ENCODE measurements at regions not wholly inside any gene's neighbourhood (a gene's known extent, or its start where the extent isn't known, plus 50 kb on each side); places are given as distances from the start of the nearest gene placed in this dataset.

DNA sequence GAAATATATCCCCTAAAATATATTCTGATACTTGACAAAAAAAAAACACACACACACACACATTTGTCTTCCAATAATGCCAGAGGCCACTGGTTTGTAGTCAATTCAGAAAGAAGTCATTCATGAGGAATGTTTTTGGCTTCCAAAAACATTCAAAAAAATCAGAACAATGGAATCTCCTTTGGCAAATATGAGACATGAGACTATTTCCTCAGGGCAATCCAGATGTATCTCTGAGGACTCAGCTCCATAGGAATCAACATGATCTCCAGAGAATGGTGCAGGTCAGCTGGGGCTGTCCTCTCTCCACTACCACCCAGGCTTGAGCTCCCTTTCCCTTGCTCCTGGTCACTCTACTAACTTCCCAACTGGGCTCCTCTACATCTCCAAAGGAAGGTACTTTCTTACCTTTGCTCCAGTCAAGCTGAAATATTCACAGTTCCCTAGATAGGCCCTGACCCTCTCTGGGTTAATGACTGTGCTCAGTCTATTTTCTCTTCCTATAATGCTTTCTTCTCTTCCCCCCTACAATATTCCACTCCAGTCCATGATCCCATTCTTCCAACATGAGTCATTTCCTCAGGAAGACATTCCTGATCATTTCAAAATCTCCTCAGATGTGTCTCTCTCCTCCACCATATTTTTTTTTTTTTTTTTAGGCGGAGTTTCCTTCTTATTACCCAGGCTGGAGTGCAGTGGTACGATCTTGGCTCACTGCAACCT lies 145.3 kb downstream of the C1D start:
- H3K4me3 ChIP-seq (replicated peaks in 1 of 3) = no peak overlapping the region
- no peaks in the 10 kb centered on the region for H3K36me3 ChIP-seq
- peaks cover 4 to 9% of the 10 kb centered on the region in 2 donors for H3K4me1 ChIP-seq
- no peak for DNase-seq
- TF ChIP-seq POLR2A (IDR thresholded peaks at IDR 0.05) = no peak
- TF ChIP-seq, protein P1, sequence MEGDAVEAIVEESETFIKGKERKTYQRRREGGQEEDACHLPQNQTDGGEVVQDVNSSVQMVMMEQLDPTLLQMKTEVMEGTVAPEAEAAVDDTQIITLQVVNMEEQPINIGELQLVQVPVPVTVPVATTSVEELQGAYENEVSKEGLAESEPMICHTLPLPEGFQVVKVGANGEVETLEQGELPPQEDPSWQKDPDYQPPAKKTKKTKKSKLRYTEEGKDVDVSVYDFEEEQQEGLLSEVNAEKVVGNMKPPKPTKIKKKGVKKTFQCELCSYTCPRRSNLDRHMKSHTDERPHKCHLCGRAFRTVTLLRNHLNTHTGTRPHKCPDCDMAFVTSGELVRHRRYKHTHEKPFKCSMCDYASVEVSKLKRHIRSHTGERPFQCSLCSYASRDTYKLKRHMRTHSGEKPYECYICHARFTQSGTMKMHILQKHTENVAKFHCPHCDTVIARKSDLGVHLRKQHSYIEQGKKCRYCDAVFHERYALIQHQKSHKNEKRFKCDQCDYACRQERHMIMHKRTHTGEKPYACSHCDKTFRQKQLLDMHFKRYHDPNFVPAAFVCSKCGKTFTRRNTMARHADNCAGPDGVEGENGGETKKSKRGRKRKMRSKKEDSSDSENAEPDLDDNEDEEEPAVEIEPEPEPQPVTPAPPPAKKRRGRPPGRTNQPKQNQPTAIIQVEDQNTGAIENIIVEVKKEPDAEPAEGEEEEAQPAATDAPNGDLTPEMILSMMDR (IDR thresholded peaks at IDR 0.05) = no peak
- intact Hi-C loops (cut with DNase I) = no loop called here
- H3K9me3 ChIP-seq = no peaks in the 10 kb centered on the region
- no peaks in the 10 kb centered on the region for H3K27me3 ChIP-seq
- no peak overlapping the region for H3K27ac ChIP-seq
- 70 to 84% methylated on average over 2 of the region's 2 CpGs for WGBS, 2 donors

DNA sequence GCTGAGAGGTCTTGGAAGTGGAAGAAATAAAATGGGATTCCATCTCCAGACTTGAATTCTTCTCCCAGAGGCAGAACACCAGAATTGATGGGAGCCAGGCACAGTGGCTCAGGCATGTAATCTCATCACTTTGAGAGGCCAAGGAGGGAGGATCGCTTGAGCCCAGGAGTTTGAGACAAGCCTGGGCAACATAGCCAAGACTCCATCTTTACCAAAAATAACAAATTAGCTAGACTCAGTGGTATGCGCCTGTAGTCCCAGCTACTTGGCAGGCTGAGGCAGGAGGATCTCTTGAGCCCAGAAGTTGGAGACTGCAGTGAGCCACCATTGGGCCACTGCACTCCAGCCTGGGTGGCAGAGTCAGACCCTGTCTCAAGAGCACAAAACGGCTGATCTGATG lies 144.3 kb downstream of the C1D start:
- H3K36me3 ChIP-seq = no peaks in the 10 kb centered on the region
- H3K4me1 ChIP-seq = peaks cover 5 to 9% of the 10 kb centered on the region in 2 donors
- H3K27ac ChIP-seq = no peak overlapping the region
- no peak for DNase-seq
- no peak overlapping the region for H3K4me3 ChIP-seq (replicated peaks in 1 of 3)
- TF ChIP-seq, protein P1 (IDR thresholded peaks at IDR 0.05) = no peak
- TF ChIP-seq POLR2A (IDR thresholded peaks at IDR 0.05) = no peak
- whole genome bisulfite sequencing, 2 donors = 67 to 72% methylated on average over 3 of the region's 3 CpGs
- H3K9me3 ChIP-seq = no peaks in the 10 kb centered on the region
- H3K27me3 ChIP-seq = no peaks in the 10 kb centered on the region
- intact Hi-C loops (cut with DNase I) = no loop called here

DNA sequence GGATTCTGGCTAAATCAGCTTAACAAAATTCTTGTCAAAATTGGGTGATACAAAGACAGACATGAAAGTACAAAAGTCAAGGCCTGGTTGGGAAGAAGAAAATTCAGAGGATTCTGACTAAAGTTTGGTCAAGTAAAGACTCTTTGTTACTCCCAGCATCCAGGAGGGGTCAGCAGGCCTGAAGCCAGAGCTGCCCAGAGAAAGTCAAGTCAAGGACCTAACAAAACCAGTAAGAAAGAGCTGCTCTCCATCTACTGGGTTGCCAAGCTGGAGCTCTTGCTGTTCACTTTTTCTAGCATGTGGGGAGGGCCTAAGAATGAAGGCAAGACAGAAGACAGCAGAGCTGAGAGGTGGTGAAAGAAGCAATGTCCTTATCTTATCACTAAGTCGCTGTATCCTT lies 143.3 kb downstream of the C1D start:
- H3K4me3 ChIP-seq (replicated peaks in 1 of 3) = no peak overlapping the region
- intact Hi-C loops (cut with DNase I) = no loop called here
- no peak for DNase-seq
- H3K36me3 ChIP-seq = no peaks in the 10 kb centered on the region
- no peak for TF ChIP-seq POLR2A (IDR thresholded peaks at IDR 0.05)
- TF ChIP-seq, protein P1 (IDR thresholded peaks at IDR 0.05) = no peak
- peaks cover 9 to 10% of the 10 kb centered on the region in 2 donors for H3K4me1 ChIP-seq
- no peak overlapping the region for H3K27ac ChIP-seq
- 60 to 81% methylated on average over 1 of the region's 1 CpG for WGBS, 2 donors
- H3K9me3 ChIP-seq = no peaks in the 10 kb centered on the region
- H3K27me3 ChIP-seq = no peaks in the 10 kb centered on the region

DNA sequence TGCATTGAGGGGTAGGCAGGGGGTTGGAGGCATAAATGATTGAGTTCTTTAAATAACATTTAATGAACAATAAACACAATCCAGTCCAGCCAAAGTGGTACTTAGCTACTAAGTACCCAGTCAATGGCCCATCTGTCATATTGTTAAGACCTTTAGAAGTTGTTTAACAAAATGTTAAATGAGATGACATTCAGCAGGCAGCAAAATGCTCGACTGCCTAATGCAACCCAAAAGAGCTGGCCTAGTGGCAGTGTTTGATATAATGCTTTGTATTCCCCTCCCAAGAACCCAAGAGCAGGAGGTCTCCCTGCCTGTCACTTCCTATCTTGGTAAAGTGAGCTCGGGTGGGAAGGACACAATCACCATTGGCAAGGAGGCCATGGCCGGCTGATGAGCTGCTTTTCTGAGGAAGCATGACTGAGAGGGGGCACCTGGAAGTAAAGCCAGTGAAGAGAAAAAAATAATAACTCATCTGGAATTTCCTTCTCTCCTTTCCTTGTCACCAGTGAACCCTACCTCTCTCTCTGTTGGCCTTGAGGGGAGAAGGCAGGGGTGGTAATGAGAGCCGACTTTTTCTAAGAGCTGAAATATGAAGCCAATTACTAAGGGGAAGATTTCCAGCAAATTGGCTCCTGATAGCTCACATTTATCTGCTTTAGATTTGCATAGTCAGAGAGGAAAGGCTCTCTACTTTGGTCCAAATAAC lies 140.6 kb downstream of the C1D start:
- DNase-seq = no peak
- H3K9me3 ChIP-seq = no peaks in the 10 kb centered on the region
- H3K36me3 ChIP-seq = no peaks in the 10 kb centered on the region
- intact Hi-C loops (cut with DNase I) = no loop called here
- H3K4me1 ChIP-seq = peaks cover 3 to 10% of the 10 kb centered on the region in 2 donors
- H3K4me3 ChIP-seq (replicated peaks in 1 of 3) = no peak overlapping the region
- TF ChIP-seq, protein P1 (IDR thresholded peaks at IDR 0.05) = no peak
- no peak for TF ChIP-seq POLR2A (IDR thresholded peaks at IDR 0.05)
- H3K27me3 ChIP-seq = no peaks in the 10 kb centered on the region
- 50 to 67% methylated on average over 4 of the region's 4 CpGs for WGBS, 2 donors
- no peak overlapping the region for H3K27ac ChIP-seq

DNA sequence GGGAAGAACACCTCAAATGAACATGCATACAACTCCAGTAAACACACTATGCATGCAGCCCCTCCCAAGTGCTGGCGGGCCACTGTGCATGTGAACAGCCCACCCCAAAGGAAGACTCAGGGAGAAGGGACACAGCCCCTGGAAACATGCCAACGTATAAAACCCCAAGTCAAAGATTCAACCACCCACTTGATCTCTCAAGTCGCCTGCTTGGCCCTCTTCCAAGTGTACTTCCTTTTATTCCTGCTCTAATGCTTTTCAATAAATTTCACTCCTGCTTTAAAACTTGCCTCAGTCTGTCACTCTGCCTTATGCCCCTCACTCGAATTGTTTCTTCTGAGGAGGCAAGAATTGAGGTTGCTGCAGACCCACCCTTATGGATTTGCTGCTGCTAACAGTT lies 139.1 kb downstream of the C1D start:
- Histone ChIP-seq H3K4me1 (peaks cover 3 to 10% of the 10 kb centered on the region in 2 donors), H3K9me3 (no peaks in the 10 kb centered on the region), H3K4me3 (replicated peaks in 1 of 3) (no peak overlapping the region), H3K36me3 (no peaks in the 10 kb centered on the region), H3K27me3 (no peaks in the 10 kb centered on the region), H3K27ac (no peak overlapping the region)
- intact Hi-C loops (cut with DNase I) = no loop called here
- TF ChIP-seq, protein P1 (IDR thresholded peaks at IDR 0.05) = no peak
- no peak for TF ChIP-seq POLR2A (IDR thresholded peaks at IDR 0.05)
- peak; percentile 44 to 47 for DNase-seq
- 13 to 15% methylated on average over 4 of the region's 4 CpGs for WGBS, 2 donors
